Peyer's patch (tissue), 4 donors: ENCODE measurements at regions not wholly inside any gene's neighbourhood (a gene's known extent, or its start where the extent isn't known, plus 50 kb on each side); places are given as distances from the start of the nearest gene placed in this dataset.

Experiments used
- CTCF ChIP-seq, 6 experiments: fragments of 450-650 bp in 4 of 6; fragments of 200-600 bp in 2 of 6; sonication (generic) in 1 of 6; IDR thresholded peaks; one replicate each; pipeline ENCODE4 v1.5.1; 2017 to 2019; ENCODE audit warnings: antibody characterized with exemption in 6 of 6, mild to moderate bottlenecking in 3 of 6, moderate library complexity in 1 of 6
- POLR2A ChIP-seq, 2 donors: fragments of 450-650 bp; IDR thresholded peaks; one replicate each; pipeline ENCODE4 v1.5.1; 2017; ENCODE audit warnings: antibody characterized with exemption in 2 of 2, mild to moderate bottlenecking in 2 of 2, moderate library complexity in 2 of 2

- no peak for TF ChIP-seq POLR2A (IDR thresholded peaks at IDR 0.05)
- TF ChIP-seq CTCF (IDR thresholded peaks at IDR 0.05): no peak
Measured at GRCh38 chr6:6538261-6538660, 50.3 kb upstream of the LY86 start.
